ENCODE measurements at regions not wholly inside any gene's neighbourhood (a gene's known extent, or its start where the extent isn't known, plus 50 kb on each side); places are given as distances from the start of the nearest gene placed in this dataset.

- WGBS (ENCODE audit: insufficient coverage, insufficient replicate concordance, low lambda C conversion rate, missing lambda C conversion rate), result 69% methylated on average over 14 of the region's 14 CpGs
- ChIA-PET POLR2A (no interaction called here), RAD21 (ENCODE audit: unreplicated experiment) (interaction anchor here (0.9 to 1.3 kb wide), 2 partner anchors 20 to 328 kb away, joined by 3 read pairs; no protein-coding TSS in a partner anchor), SMC1A (ENCODE audit: uncharacterized antibody, unreplicated experiment) (interaction anchor here (0.5 to 1.2 kb wide), 3 partner anchors 11 to 364 kb away, joined by 3 read pairs; no protein-coding TSS in a partner anchor), CTCF (interaction anchor here (0.5 to 0.6 kb wide), 2 partner anchors 528 to 1001 kb away, joined by 3 read pairs; no protein-coding TSS in a partner anchor)
- H3K27ac ChIP-seq (ENCODE audit: control insufficient read depth, insufficient read depth), result no peak overlapping the region
- in situ Hi-C loops (cut with MboI), result no loop called here
- no peak overlapping the region for H2AFZ ChIP-seq (ENCODE audit: control insufficient read depth, low read depth, low read length)
- no peaks in the 10 kb centered on the region for H3K79me2 ChIP-seq (ENCODE audit: control insufficient read depth, insufficient read depth, low read length)
- intact Hi-C loops (cut with micrococcal nuclease; ENCODE audit: unreplicated experiment), result no loop called here
- H3K27me3 ChIP-seq (replicated peaks in 1 of 2; ENCODE audit: control insufficient read depth in 2 of 2, insufficient read depth in 2 of 2, low read length in 1 of 2), result no peaks in the 10 kb centered on the region
- DNase-seq (ENCODE audit: low read depth, low spot score) (no peak), FAIRE-seq (no peak), ATAC-seq (no peak)
- peaks cover 5% of the 10 kb centered on the region for H3K4me1 ChIP-seq (ENCODE audit: control insufficient read depth, insufficient read depth, low read length)
- no TSS peak for BruUV-seq (replicated peaks)
- peaks cover 15% of the 10 kb centered on the region for H3K9me3 ChIP-seq (replicated peaks; ENCODE audit: control insufficient read depth, insufficient read depth, low read length)
- no peak overlapping the region for H3K4me2 ChIP-seq (ENCODE audit: control insufficient read depth, insufficient read depth)
- no peak overlapping the region for H3K4me3 ChIP-seq
- H3K36me3 ChIP-seq (ENCODE audit: control insufficient read depth in 2 of 2, insufficient read depth in 2 of 2, low read length in 1 of 2), result no peaks in the 10 kb centered on the region
- H4K20me1 ChIP-seq (ENCODE audit: control insufficient read depth, insufficient read depth), result no peaks in the 10 kb centered on the region
- no peak overlapping the region for H3K9ac ChIP-seq (ENCODE audit: control insufficient read depth, insufficient read depth, low read length)
- no peak for TF ChIP-seq RB1 (IDR thresholded peaks at IDR 0.05; ENCODE audit: borderline replicate concordance)
- no peak for TF ChIP-seq FOXM1 (IDR thresholded peaks at IDR 0.05; ENCODE audit: low read depth, low read length)
- TF ChIP-seq JUNB (IDR thresholded peaks at IDR 0.05), result no peak
- no peak for TF ChIP-seq CBFB (IDR thresholded peaks at IDR 0.05; ENCODE audit: low read depth)
- TF ChIP-seq POLR2AphosphoS2 (IDR thresholded peaks at IDR 0.05; ENCODE audit: low read depth, low read length), result no peak
- TF ChIP-seq USF2 (IDR thresholded peaks at IDR 0.05; ENCODE audit: borderline replicate concordance, low read depth, low read length), result no peak
- no peak for TF ChIP-seq SUZ12 (IDR thresholded peaks at IDR 0.05; ENCODE audit: unreplicated experiment)
- no peak for TF ChIP-seq DPF2 (IDR thresholded peaks at IDR 0.05)
- TF ChIP-seq REST (IDR thresholded peaks at IDR 0.05; ENCODE audit: low read depth, low read length), result no peak
- TF ChIP-seq ZBTB33 (IDR thresholded peaks at IDR 0.05), result no peak
- TF ChIP-seq CBX5 (IDR thresholded peaks at IDR 0.05; ENCODE audit: low read depth), result no peak
- no peak for TF ChIP-seq STAT1 (conservative IDR thresholded peaks at IDR 0.05)
- no peak for TF ChIP-seq SIN3A (IDR thresholded peaks at IDR 0.05; ENCODE audit: low read depth, low read length)
- no peak for TF ChIP-seq ZBTB40 (IDR thresholded peaks at IDR 0.05; ENCODE audit: borderline replicate concordance)
These were observed 392.0 kb downstream of the FUT8 start for GRCh38 chr14:65804439-65805112.

Data from GM12878 (cell line).